GM21381 (cell line): ENCODE measurements at regions not wholly inside any gene's neighbourhood (a gene's known extent, or its start where the extent isn't known, plus 50 kb on each side); places are given as distances from the start of the nearest gene placed in this dataset.

Source experiments
- ATAC-seq: cut with Tn5 transposase; IDR thresholded peaks from one replicate; pipeline ENCODE4 v1.9.1; 2021; ENCODE audit warnings: mild to moderate bottlenecking, moderate library complexity; ENCODE audit not compliant: unreplicated experiment

DNA sequence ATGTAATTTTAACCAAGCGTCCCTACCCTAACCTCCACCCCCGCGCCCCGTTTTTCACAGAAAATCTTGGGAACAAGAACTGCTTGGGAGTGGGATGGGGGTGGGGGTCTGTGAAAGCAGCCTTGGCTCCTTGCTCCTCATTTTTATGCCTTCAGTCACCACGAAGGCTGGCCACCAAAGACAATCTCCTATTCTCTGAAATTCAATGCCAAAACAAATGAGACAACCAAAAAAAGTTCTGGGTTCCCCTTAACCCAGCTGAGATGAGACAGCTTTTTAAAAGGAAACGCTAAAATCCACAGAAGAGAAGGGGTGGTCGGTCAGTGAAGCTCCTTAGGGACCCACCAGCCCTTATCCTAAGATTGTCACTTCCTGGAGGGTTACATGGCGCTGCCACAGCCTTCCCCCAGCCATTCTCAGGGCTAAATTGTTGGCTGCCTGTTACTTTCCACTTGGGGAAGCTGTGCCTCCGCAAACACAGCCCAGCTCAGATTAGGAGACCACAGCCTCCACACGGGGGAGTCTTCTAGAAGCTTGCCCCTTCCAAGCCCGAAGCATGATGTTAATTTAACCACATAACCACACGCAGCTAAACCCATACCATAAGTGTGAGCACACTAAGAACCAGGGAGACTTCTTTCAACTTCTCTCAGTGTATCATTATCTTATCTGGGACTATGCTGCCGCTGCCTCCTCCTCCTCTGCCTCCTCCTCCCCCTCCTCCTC lies 136.3 kb downstream of the FOXD1 start:
- no peak for ATAC-seq

DNA sequence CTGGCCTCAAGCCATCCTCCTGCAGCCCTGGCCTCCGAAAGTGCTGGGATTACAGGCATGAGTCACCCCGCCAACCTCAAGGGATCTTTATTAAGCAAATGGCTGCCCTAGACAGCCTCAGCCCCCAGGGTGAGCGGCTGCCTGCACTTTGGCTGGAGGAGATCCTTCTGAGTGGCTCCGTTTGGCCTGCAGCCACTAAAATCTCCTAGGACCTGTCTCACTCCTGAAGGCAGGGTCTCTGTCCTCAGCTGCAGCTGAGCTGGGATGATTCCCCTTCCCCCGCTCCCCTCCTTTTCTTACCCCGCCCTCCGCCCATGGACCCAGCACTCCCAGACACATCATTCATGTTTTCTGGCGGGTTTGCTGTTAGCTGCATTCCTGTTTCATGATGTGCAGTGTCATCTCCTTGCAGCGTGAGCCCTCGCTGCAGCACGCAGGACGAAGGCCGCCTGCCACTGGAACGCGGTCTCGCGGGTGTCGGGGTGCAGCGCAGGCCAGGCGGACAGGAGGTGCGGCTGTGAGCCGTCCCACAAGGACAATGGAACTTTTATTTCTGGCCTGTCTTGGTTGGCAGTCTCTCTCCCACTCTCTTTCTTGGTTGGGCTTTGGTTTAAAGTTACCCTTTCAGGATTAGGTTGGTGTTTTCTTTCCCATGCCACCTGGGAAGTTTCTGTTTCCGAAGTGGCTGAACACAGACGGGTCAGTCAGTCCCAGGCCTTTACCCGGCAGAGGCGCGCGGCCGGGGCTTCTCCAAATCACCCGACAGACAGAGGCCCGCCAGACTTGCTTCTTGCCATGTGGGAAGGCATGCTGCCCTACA lies 137.1 kb downstream of the FOXD1 start:
- ATAC-seq = no peak

DNA sequence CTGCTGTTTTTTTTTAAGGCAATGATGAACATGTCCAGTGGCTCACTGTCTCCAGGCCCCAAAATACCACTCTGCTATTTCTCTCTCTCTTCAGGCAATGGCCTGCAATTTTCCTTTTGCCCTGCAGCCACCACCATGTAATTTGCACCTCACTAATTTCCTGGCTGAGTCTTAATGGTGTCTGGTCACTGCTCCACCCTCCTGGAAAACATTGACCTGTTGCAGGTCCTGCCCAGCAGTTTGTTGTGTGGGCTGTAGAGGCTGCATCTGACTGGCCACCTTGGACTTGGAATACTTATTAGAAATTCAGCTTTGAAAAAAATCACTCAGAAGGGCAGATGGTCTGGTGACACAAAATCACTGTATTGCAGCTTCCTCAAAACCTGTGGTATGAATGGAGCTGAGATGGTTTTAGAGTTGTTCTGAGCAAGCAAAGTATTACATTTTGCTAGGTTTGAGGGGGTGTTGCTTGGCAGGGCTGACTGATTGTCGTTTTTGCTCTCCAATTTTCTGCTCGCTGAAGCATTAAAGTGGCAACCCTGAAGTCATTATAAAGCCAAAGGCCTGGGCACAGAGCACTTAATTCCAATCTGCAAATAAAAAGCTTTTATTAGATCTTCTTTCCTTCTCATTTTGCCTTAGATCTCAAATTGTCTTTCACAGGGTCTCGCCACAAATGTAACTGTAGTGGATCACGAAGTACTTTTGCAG lies 134.8 kb downstream of the TMEM174 start:
- ATAC-seq = no peak

DNA sequence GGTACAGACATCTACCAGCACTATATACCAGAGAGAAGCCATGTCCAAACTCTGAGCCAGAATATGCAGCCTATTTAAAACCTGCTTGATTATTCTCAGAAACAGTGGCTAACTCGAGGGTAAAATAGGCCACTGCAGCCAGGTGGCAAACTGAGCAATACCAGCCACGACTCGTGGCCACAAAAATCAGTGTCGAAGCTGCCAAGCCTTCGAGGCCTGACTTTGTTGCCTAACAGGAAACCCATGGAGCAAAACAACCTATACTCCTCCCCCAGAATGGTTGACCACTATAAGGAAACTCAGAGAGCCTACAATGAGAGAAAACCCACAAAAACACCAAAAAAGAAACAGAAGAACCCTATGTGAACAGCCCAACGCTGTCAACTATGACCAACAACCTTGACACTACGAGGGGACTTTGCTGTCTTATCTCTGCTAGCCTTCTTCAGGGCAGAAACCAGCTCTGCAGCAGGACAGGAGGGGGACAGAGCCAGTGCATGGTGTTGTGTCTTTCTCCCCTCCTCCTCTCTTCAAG lies 133.8 kb downstream of the TMEM174 start:
- ATAC-seq = no peak

DNA sequence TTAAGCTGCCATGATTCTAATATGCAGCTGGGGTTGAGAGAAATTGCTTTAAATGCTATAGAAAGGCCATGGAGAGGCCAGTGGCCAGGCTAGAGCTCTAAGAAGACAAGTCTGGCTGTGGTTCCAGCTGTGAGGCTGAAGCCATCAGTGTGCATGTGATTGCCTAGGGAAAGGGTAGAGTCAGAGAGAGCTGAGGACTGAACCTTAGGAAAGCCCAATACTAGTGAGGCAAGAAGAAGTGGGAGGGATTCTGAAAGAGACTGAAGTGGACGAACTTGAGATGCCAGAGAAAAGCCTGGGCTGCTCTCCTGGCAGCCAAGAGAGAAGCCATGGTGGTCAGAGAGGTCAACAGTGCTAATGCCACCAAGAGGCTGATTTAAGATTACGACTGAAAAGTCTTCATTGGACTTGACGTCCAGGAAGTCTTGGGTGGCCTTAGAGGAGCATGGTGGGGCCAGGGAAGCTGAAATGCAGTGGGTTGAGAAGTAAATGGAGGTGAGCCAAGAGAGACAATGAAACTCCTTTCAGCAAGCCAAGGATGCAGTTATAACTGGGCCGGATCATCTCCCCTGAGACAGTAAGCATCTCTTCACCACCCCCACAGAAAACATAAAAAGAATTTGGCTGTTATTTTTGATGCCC lies 133.2 kb downstream of the TMEM174 start:
- no peak for ATAC-seq

DNA sequence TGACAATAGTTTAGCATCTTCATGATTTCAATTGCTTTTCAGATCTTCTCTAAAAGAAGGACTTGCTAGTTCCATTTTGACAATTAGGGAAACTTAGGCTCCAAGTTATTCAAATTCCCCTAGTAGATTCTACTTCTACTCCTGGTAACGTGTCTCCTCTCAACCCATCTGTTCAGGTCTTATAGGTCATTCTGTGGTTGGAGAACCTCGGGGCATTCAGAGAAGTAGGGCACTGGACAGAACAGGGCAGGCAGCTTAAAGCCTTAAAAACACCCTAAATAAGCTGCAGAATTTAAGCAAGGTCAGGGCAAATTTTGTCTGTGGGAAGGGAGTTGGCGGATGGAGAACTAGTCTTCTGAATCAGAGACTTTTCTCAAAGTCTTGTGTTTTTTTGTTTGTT lies 132.4 kb downstream of the TMEM174 start:
- ATAC-seq = no peak

DNA sequence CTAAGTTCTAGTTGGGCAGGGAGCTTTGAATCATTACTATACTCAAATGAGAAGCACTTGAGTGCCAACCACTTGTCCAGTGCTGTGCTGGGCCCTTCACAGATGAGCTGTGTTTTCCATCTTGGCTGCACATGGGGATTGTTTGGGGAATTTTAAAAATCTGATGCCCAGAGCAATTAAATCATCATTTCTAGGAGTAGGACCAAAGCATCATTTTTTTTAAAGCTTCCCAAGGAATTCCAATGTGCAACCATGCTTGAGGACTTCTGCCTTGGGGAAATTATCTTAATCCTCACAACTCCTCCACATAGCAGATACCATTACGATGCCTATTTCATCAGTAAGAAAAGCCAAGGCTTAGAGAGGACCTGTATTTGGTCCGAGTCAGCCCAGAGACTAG lies 131.4 kb downstream of the TMEM174 start:
- no peak for ATAC-seq

DNA sequence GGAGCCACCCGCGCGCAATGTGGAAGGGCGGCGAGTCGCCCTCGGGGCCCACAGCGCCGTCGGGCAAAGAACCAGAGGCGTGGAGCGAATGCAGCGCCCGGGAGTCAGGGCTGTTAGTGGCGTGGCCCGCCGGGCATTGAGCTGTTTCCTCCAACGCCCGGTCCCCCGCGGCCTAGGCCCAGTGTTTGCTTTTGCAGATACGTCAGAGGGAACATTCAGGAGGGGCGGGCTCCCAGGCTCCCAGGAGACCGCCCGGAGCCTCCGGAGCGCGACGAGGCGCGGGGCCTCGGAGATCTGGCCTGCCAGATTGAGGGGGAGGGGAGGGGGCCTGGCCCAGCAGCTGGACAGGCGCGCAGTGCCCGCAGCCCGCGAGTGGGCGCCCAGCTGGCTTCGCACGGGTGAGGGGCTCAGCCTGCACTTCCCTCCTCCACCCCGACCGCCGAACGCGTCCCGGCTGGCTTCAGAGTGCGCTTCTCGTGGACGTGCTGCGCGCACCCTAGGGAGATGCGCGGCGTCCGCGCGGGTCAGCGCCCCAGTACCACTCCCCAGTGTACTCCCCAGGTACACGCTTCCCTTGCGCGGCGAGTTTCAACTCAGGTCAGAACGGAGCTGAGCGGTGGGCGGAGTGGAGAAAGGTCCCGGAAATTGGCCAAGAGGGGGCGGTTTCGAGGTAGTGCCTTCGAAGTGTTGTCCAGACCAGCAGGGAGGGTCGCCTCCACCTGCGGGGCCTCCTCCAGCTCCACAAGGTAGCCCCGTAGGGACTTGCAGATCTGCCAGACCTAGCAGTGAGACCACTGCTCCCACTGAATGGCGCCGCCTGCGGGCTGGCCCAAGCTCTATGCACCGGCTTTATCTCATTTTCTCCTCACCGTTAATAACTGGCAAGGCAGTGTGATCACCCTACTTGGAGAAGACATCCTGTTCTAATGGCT lies 130.4 kb downstream of the TMEM174 start:
- ATAC-seq = no peak

DNA sequence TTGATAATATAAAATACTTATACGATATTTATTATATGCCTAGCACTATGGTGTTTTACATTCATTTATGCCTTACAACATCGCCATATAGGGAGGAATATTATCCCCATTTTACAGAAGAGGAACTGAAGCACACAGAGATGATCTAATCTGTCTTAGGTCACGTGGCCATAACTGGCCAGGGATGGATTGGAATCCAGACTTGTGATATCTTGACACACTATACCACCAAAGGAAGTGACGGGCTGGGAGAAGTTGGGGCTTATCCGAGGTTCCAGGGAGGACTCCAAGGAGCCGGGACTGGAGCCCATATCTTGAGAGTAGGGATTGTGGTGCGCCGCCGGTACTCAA lies 129.8 kb downstream of the TMEM174 start:
- ATAC-seq = no peak

DNA sequence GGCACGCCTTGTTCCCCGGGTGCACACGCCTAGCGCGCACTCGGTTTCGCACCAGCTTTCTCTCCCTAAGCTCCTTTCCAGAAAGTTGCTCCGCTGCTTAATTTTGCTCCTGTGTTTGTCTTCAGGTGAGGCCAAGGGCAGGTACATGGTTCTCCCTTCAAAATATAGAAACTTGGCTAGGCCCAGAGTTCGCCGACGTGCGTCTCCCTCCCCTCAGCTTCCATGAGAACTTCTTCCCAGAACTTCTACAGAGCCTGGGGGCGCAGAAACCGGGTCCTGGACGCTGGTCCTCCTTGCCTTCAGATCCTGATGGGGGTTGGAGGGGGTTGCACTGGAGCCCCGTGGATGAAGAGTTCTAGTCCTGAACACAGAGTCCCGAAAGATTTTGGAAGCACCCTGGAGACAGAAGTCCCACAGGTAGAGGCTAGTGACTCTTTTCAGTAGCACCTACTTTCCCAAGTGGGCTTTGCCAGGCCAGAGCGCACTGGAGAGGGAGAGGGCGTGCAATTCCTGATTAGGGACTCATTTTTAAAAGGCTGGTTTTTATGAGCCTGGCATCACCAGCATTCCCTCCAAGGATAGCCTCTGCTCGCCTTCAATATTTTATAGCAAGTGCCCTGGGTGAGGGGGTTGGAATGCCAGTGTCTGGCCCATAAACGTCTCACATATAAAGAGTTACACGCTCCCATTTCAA lies 128.4 kb downstream of the TMEM174 start:
- no peak for ATAC-seq

DNA sequence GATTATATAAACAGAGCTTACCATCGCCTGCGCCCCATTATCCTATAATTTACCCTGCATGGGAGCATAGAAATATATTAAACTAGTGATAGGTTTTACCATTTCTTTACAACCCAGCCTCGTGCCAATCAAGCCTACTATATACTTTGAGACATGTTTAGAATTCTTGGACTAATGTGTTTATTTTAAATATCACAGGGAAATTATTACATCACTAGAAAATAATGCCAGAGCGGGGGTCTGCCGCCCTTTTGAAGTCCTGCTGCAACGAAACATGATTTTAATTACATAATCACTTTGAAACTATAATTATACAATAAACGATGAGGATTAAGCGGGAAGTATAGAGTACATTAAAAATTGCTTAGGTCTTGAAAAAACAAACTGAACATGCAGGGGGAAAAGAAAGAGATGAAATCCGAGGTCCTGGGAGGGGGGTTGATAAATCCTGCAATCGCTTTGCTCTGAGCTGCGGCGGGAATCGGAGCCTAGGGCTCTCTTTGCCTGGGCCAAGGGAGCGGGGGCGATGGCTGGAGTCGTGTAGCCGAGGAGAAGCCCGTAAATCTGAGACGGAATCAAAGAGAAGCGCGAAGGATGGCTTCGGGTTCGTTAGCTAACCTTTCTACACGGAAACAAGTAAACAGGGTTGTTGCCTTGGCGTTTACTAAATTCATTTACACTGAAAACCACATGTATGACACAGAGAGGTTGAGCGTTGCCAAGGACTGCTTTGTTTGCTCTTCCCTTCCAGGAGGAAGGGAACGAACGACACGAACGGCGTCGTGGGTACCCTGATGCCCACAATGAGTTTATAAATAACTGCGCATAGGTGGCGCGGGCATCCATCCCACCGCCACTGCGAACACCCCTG lies 127.6 kb downstream of the TMEM174 start:
- no peak for ATAC-seq

DNA sequence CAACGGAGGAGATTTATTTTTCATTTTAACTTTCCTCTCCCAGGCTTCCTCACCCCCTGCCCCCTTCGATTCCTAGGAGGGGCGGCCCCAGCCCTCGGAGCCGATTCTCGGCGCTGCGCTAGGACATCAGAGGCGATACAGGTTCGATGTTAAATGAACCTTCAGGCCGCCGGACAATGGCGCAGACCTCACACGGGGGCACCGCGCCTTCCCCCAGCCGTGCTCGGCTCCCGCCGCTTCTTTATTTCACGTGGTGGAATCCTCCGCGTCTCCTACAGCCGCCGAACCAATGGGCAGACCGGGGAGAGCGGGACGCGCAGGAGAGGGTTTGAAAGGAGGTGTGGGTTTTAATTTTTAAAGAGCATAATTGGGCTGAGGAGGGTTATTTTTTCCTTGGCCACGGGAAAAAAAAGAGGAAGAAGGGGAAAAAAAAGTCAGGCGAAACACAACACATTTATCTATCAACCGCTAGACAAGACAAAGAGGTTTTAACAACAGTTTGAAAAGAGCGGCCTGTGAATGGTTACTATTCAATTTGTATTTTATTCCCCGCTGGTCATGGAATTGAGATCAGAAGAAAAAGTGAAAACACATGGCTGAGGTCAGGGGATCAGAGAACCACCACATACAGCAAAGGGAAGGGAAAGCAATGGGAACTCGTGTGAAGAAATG lies 126.8 kb downstream of the TMEM174 start:
- no peak for ATAC-seq

DNA sequence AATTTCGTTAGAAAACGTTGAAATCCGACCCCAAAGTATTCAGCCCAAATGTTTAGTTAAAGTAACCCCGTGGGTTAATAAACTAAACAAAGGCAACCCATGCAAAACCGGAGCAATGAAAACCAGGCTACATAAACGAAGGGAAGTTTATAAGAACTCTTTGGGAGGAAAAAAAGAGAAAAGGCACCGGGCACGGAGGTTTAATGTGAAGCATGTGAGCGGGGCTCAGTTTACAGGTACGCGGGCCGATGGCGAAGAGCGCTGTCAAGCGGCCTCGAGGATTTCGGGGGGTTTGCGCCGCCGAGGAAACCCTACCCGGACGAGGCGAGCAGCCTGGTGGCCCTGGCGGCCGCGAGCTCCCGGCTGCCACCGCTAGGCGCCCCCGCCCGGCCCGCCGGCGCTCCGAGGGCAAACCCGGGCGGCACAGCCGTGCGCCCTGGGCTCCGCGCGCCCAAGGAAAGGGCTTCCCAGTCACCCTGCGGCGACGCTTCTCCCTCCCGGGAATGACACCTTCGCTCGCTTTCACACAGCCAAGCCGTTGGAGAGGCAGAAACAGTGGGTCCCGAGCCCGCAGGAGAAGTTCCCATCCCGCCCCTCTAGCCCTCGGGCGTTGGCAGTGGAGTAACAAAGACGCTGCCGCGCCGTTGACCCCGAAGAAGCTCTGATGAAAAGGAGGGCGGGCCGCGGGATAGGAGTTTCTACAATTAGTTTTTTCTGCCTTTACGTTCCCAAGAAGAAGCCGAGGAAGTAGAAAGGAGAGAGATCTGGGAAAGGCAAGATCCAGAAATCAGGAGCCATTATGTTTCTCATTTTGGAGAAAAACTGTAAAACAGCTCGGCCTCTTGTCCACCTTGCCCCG lies 126.0 kb downstream of the TMEM174 start:
- ATAC-seq = no peak

DNA sequence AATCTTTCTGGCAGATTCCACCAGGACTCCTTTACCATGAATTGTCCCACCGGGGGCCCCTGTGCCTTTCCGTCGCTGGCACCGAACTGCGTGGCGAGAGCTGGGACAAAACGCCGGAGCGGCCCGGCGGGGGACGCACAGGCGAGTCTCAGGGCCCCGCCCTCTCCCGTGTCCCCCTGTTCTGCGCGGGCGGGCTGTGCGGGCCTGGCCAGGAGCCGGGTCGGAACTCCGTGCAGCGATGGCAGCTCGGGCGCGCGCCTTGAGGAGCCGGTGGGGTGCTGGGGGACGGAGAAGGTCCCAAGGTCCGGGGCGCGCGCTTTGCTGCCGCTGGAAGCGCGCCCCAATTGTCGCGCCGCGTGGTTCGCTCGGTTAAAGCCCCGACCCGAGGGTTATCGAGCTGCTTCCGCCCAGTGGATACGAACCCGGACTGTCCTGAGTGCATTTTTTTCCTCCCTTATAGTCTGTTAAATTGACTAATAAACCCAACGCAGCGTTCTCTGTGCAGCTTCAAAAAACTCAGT lies 125.3 kb downstream of the TMEM174 start:
- ATAC-seq = no peak

DNA sequence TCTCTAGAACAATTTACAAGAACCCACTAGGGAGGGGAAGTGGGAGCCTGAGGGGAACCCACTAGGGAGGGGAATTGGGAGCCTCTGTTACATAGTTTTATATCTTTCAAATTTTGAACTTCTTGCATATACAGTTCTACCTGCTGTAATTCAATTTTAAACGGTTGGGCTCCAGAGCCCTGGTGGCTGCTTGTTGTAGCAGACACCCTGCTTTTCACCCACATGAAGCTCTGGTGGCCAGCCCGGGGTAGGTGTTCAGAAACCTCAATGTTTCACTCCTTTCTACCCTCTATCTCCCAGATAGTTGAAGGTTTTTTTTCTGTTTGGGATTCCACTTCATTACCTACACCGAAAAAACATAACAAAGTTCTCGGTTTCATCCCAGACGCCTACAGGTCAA lies 124.4 kb downstream of the TMEM174 start:
- no peak for ATAC-seq

DNA sequence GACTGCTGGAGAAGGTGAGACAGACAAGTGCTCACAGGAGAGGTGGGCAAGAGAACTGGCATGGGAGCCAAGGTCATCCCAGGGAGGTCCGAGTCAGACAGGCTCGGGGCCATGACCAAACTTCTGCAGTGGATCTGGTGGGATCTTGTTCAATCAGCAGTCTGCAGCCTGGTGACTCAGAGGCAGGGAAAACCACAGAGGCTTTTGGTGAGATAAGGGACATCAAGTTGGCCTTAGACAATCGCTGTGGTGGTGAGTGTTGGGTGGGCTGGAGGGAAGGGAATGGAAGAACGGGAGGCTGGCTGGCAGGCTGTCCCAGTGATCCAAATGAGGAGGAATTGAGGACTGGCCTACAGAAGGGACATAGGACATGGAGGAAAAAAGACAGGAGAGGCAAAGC lies 123.8 kb downstream of the TMEM174 start:
- ATAC-seq = no peak

DNA sequence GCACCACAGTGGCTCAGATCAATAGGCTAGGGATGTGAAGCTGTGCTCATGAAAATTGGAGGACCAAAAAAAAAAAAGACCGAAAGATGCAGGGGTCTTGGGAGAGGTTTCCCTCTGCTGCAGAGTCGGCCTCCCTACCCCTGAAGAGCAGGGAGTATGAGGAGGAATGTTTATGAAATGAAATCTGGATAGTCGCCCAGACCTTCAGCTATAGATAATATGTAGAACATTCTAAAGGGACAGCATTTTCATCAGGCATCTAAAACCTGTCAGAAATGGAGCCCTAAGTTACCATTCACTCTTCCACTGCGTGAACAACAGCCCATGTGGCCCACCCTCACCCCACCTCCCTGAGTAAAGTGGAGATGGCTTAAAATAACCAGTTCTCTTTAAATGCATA lies 122.9 kb downstream of the TMEM174 start:
- no peak for ATAC-seq
